Mesenchymal stem cell (in vitro differentiated cells and primary cell): ENCODE measurements at regions not wholly inside any gene's neighbourhood (a gene's known extent, or its start where the extent isn't known, plus 50 kb on each side); places are given as distances from the start of the nearest gene placed in this dataset.
A peak's percentile ranks its signal among the peaks of the same experiment; 100 is the strongest.

Experiments used
- DNase-seq: peaks from one replicate; pipeline ENCODE4 v3.0.0-alpha.2; 2013
- H2AFZ ChIP-seq: one replicate; pipeline ENCODE4 v1.6.1; 2013; ENCODE audit warnings: low read depth, mild to moderate bottlenecking, control low read depth, inconsistent platforms, low read length, moderate library complexity
- H2AK5ac ChIP-seq: 2 replicates; pipeline ENCODE4 v1.6.1; 2013; ENCODE audit warnings: low read length, moderate library complexity, mild to moderate bottlenecking, inconsistent platforms; ENCODE audit not compliant: severe bottlenecking
- H2BK120ac ChIP-seq: one replicate; pipeline ENCODE4 v1.6.1; 2013; ENCODE audit warnings: low read depth, mild to moderate bottlenecking, inconsistent platforms, low read length, moderate library complexity
- H2BK12ac ChIP-seq, 2 experiments: one replicate each; pipeline ENCODE4 v1.6.1; 2013; ENCODE audit warnings: inconsistent platforms in 2 of 2, low read length in 2 of 2, mild to moderate bottlenecking in 2 of 2, moderate library complexity in 2 of 2, control low read depth in 1 of 2
- H2BK15ac ChIP-seq: one replicate; pipeline ENCODE4 v1.6.1; 2013; ENCODE audit warnings: mild to moderate bottlenecking, low read depth, inconsistent platforms; ENCODE audit not compliant: poor library complexity, severe bottlenecking
- H2BK5ac ChIP-seq: 2 replicates; pipeline ENCODE4 v1.6.1; 2013; ENCODE audit warnings: low read depth, mild to moderate bottlenecking, low read length, control low read depth, inconsistent platforms; ENCODE audit not compliant: poor library complexity, severe bottlenecking
- H3K14ac ChIP-seq, 2 experiments: one replicate each; pipeline ENCODE4 v1.6.1; 2013; ENCODE audit warnings: inconsistent platforms in 2 of 2, low read length in 2 of 2, control low read depth in 1 of 2, mild to moderate bottlenecking in 1 of 2, moderate library complexity in 1 of 2
- H3K18ac ChIP-seq, 2 experiments: one replicate each; pipeline ENCODE4 v1.6.1; 2013; ENCODE audit warnings: inconsistent platforms in 2 of 2, low read length in 2 of 2, control low read depth in 1 of 2, low read depth in 1 of 2, mild to moderate bottlenecking in 1 of 2
- H3K23ac ChIP-seq, 2 experiments: one replicate each; pipeline ENCODE4 v1.6.1; 2013; ENCODE audit warnings: inconsistent platforms in 2 of 2, low read length in 2 of 2, mild to moderate bottlenecking in 2 of 2, moderate library complexity in 2 of 2, control low read depth in 1 of 2
- H3K27ac ChIP-seq: 2 replicates; pipeline ENCODE4 v1.5.1; 2013; ENCODE audit warnings: mild to moderate bottlenecking, moderate library complexity, low read length, control low read depth, inconsistent platforms; ENCODE audit not compliant: poor library complexity, severe bottlenecking
- H3K27me3 ChIP-seq, 2 experiments: 2 replicates each; pipeline versions ENCODE4 v1.6.1 to v1.7.0; 2013; ENCODE audit warnings: low read length in 2 of 2, mild to moderate bottlenecking in 2 of 2, moderate library complexity in 2 of 2, control low read depth in 1 of 2, inconsistent platforms in 1 of 2; ENCODE audit not compliant: control insufficient read depth in 1 of 2, insufficient read depth in 1 of 2
- H3K36me3 ChIP-seq, 2 experiments: 2 replicates each; pipeline versions ENCODE4 v1.6.1 to v1.7.0; 2013; ENCODE audit warnings: low read length in 2 of 2, control low read depth in 1 of 2, inconsistent platforms in 1 of 2, low read depth in 1 of 2, mild to moderate bottlenecking in 1 of 2; ENCODE audit not compliant: insufficient read depth in 2 of 2, control insufficient read depth in 1 of 2
- H3K4ac ChIP-seq, 2 experiments: one replicate each; pipeline ENCODE4 v1.6.1; 2013; ENCODE audit warnings: inconsistent platforms in 2 of 2, low read length in 2 of 2, mild to moderate bottlenecking in 2 of 2, moderate library complexity in 2 of 2, control low read depth in 1 of 2, low read depth in 1 of 2
- H3K4me1 ChIP-seq: 2 replicates; pipeline ENCODE4 v1.6.1; 2013; ENCODE audit warnings: low read depth, low read length, control low read depth; ENCODE audit not compliant: control insufficient read depth, insufficient read depth
- H3K4me2 ChIP-seq: 2 replicates; pipeline ENCODE4 v1.6.1; 2013; ENCODE audit warnings: low read length, mild to moderate bottlenecking, inconsistent platforms; ENCODE audit not compliant: poor library complexity, severe bottlenecking
- H3K4me3 ChIP-seq, 2 experiments: 2 replicates each; pipeline versions ENCODE4 v1.5.1 to v1.7.0; 2013; ENCODE audit warnings: low read length in 2 of 2, mild to moderate bottlenecking in 2 of 2, control low read depth in 1 of 2, low read depth in 1 of 2; ENCODE audit not compliant: insufficient read depth in 1 of 2
- H3K79me1 ChIP-seq: replicated peaks from 2 replicates; pipeline ENCODE4 v1.6.1; 2013; ENCODE audit warnings: mild to moderate bottlenecking, control low read depth, low read length, inconsistent platforms; ENCODE audit not compliant: poor library complexity, severe bottlenecking
- H3K9ac ChIP-seq: 2 replicates; pipeline ENCODE4 v1.7.0; 2013; ENCODE audit warnings: mild to moderate bottlenecking, low read length, moderate library complexity
- H3K9me3 ChIP-seq: 2 replicates; pipeline ENCODE4 v1.7.0; 2013; ENCODE audit warnings: mild to moderate bottlenecking, low read length; ENCODE audit not compliant: control insufficient read depth
- H4K8ac ChIP-seq: one replicate; pipeline ENCODE4 v1.6.1; 2013; ENCODE audit warnings: inconsistent platforms, mild to moderate bottlenecking, low read length, moderate library complexity
- H4K91ac ChIP-seq: one replicate; pipeline ENCODE4 v1.6.1; 2013; ENCODE audit warnings: mild to moderate bottlenecking, low read length, inconsistent platforms
- WGBS: methylation state at CpG from one replicate; pipeline ENCODE4 v1.1.7; 2013; ENCODE audit warnings: mixed read lengths; 5-methylcytosine and 5-hydroxymethylcytosine counted together

DNA sequence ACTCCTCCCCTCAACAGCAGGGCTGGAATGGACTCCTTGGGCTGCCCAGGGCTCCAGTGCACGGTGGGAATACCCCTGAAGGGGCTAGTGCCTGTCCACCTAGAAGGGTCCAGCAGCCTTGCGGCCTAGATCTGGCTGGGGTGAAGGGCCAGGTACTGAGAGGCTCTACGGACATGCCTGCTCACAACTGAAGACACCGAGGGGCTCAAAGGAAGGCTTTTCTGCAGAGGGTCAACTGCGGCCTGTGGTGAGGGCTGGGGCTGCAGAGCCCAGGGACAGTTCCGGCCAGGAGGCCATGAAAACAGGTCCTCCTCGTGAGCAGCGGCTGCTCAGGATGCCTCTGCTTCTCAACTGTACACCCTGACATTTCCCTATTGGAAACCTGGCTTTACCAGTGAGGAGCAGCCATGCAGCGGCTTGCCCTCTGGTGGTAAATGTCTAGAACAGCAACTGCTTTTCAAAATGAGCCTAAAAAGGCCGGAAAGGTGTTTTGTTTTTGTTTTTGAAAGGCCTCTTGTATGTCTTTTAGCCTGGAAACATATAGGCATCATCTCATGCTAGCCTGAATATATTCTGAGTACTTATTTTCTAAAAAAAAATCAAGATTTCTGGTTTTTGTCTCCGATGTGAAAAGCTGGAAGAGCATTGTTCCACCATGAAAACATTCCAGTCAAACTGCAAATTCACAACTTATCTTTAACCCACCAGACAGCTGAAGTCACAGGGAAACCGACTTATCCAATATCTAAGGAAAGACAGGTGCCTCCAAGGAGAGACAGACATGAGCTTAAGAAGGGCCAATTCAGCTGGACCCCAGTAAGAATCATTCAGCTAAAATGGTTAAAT, 163.4 kb downstream of the KLF13 start:
- Histone ChIP-seq H3K27me3 (peaks cover 0 to 27% of the 10 kb centered on the region in 2 experiments), H3K14ac (no peak overlapping the region), H2AFZ (peak overlapping the region; percentile 32), H2BK120ac (no peak overlapping the region), H3K9me3 (peaks cover 24% of the 10 kb centered on the region), H2AK5ac (no peak overlapping the region), H2BK12ac (no peak overlapping the region), H3K4me1 (peaks cover 9% of the 10 kb centered on the region), H3K4me2 (no peak overlapping the region), H3K36me3 (peaks cover 0 to 2% of the 10 kb centered on the region in 2 experiments), H4K91ac (no peak overlapping the region), H3K79me1 (no peaks in the 10 kb centered on the region), H2BK5ac (no peak overlapping the region), H3K4me3 (no peak overlapping the region), H2BK15ac (no peak overlapping the region), H4K8ac (peak overlapping the region; percentile 45), H3K4ac (no peak overlapping the region), H3K9ac (peak overlapping the region; percentile 23), H3K27ac (no peak overlapping the region), H3K23ac (no peak overlapping the region), H3K18ac (no peak overlapping the region)
- 58% methylated on average over 10 of the region's 12 CpGs for WGBS
- peak; percentile 64 for DNase-seq

DNA sequence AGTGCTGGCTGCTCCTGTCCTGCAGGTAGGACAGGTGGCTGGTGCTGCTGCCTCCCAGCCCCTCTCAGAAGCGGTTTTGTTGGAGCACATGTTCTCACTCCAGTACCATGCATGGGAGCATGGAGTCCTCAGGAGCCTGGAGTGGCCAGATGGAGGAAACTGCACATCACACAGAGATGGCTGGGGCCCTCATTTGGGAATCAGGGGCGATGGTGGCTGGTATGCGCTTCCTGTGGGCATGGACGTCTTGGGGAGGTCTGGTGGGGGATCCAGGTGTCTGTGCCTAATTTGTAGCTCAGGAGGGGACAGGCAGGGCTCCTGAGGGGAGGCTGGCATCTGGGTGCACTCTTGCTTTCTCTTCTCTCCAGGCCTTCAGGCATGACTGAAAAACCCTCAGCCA, 168.2 kb downstream of the KLF13 start:
- Histone ChIP-seq H3K4me2 (no peak overlapping the region), H3K9ac (no peak overlapping the region), H2BK120ac (no peak overlapping the region), H3K23ac (no peak overlapping the region), H4K8ac (no peak overlapping the region), H2BK15ac (no peak overlapping the region), H4K91ac (no peak overlapping the region), H2AK5ac (no peak overlapping the region), H3K18ac (no peak overlapping the region), H3K27me3 (peaks cover 0 to 3% of the 10 kb centered on the region in 2 experiments), H3K14ac (no peak overlapping the region), H2BK12ac (no peak overlapping the region), H2AFZ (no peak overlapping the region), H3K79me1 (no peaks in the 10 kb centered on the region), H3K9me3 (peaks cover 24% of the 10 kb centered on the region), H3K27ac (no peak overlapping the region), H3K36me3 (no peaks in the 10 kb centered on the region), H3K4me1 (no peaks in the 10 kb centered on the region), H3K4me3 (no peak overlapping the region), H2BK5ac (no peak overlapping the region), H3K4ac (no peak overlapping the region)
- WGBS, result 70% methylated on average over 4 of the region's 4 CpGs
- DNase-seq, result no peak

- Histone ChIP-seq H2BK120ac (no peak overlapping the region), H2AK5ac (no peak overlapping the region), H3K4ac (no peak overlapping the region), H3K4me3 (no peak overlapping the region), H3K18ac (no peak overlapping the region), H3K23ac (no peak overlapping the region), H3K36me3 (no peaks in the 10 kb centered on the region), H3K27ac (no peak overlapping the region), H3K9me3 (peaks cover 24% of the 10 kb centered on the region), H3K27me3 (peaks cover 0 to 3% of the 10 kb centered on the region in 2 experiments), H2AFZ (no peak overlapping the region), H2BK15ac (no peak overlapping the region), H3K4me2 (no peak overlapping the region), H4K91ac (no peak overlapping the region), H2BK5ac (no peak overlapping the region), H3K79me1 (no peaks in the 10 kb centered on the region), H3K9ac (no peak overlapping the region), H4K8ac (no peak overlapping the region), H3K4me1 (no peaks in the 10 kb centered on the region), H2BK12ac (no peak overlapping the region), H3K14ac (no peak overlapping the region)
- no peak for DNase-seq
- 62% methylated on average over 4 of the region's 4 CpGs for WGBS
Observed at GRCh38 chr15:31495281-31495680, 168.6 kb downstream of the KLF13 start.

DNA sequence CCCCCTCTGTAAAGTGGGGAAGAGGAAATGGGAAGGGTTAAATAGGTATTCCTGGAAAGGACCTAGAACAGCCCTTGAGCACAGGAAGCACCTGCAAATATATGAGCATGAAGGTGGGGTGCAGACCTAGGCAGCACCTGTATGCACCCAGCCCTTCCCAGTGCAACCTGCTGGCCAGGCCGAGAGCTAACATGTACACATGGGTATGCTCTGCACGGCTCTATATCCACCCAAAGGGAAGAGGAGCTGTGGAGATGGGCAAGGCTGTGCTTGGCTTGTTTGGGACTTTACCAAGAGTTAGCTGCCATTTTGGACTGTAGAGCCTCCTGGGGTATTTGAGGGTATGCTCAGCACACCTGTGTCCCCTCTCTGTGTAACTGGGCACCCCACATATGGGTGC, 171.2 kb downstream of the KLF13 start:
- no peak for DNase-seq
- no peak overlapping the region for H2AK5ac ChIP-seq
- no peak overlapping the region for H4K91ac ChIP-seq
- no peak overlapping the region for H3K9ac ChIP-seq
- H3K4me2 ChIP-seq, result no peak overlapping the region
- no peak overlapping the region for H2BK5ac ChIP-seq
- no peak overlapping the region for H3K18ac ChIP-seq
- H3K4me3 ChIP-seq, result no peak overlapping the region
- no peaks in the 10 kb centered on the region for H3K4me1 ChIP-seq
- no peak overlapping the region for H3K14ac ChIP-seq
- H3K9me3 ChIP-seq, result peaks cover 8% of the 10 kb centered on the region
- no peak overlapping the region for H3K23ac ChIP-seq
- H3K27me3 ChIP-seq, result peaks cover 0 to 19% of the 10 kb centered on the region in 2 experiments
- WGBS, result 79% methylated on average over 2 of the region's 2 CpGs
- no peak overlapping the region for H3K4ac ChIP-seq
- H2BK120ac ChIP-seq, result no peak overlapping the region
- H3K36me3 ChIP-seq, result no peaks in the 10 kb centered on the region
- no peak overlapping the region for H4K8ac ChIP-seq
- H3K79me1 ChIP-seq, result no peaks in the 10 kb centered on the region
- no peak overlapping the region for H2BK15ac ChIP-seq
- no peak overlapping the region for H3K27ac ChIP-seq
- no peak overlapping the region for H2AFZ ChIP-seq
- no peak overlapping the region for H2BK12ac ChIP-seq
